H9 (cell line): ENCODE measurements at regions not wholly inside any gene's neighbourhood (a gene's known extent, or its start where the extent isn't known, plus 50 kb on each side); places are given as distances from the start of the nearest gene placed in this dataset.

Source experiments
- DNase-seq: peaks from one replicate; pipeline ENCODE4 v3.0.0-alpha.2; 2017
- H2AFZ ChIP-seq: one replicate; pipeline ENCODE4 v1.6.1; 2013; ENCODE audit warnings: mild to moderate bottlenecking, low read length, control low read depth, moderate library complexity
- H2AK5ac ChIP-seq: 2 replicates; pipeline ENCODE4 v1.6.1; 2013; ENCODE audit warnings: low read length, control low read depth, mixed read lengths; ENCODE audit not compliant: insufficient read length
- H2BK120ac ChIP-seq: one replicate; pipeline ENCODE4 v1.6.1; 2013; ENCODE audit warnings: low read depth, mild to moderate bottlenecking, low read length, control low read depth, inconsistent platforms; ENCODE audit not compliant: poor library complexity, severe bottlenecking
- H2BK12ac ChIP-seq: 2 replicates; pipeline ENCODE4 v1.6.1; 2013; ENCODE audit warnings: low read length, control low read depth, mixed read lengths, low read depth; ENCODE audit not compliant: insufficient read length
- H2BK15ac ChIP-seq: 2 replicates; pipeline ENCODE4 v1.6.1; 2013; ENCODE audit warnings: low read depth, low read length, control low read depth
- H2BK20ac ChIP-seq: one replicate; pipeline ENCODE4 v1.6.1; 2013; ENCODE audit warnings: low read depth, mild to moderate bottlenecking, low read length, control low read depth, inconsistent platforms; ENCODE audit not compliant: poor library complexity, severe bottlenecking
- H2BK5ac ChIP-seq: 2 replicates; pipeline ENCODE4 v1.6.1; 2013; ENCODE audit warnings: low read length, control low read depth, mixed read lengths; ENCODE audit not compliant: insufficient read length
- H3K14ac ChIP-seq: 2 replicates; pipeline ENCODE4 v1.6.1; 2013; ENCODE audit warnings: low read length, control low read depth; ENCODE audit not compliant: insufficient read depth
- H3K18ac ChIP-seq: 2 replicates; pipeline ENCODE4 v1.6.1; 2013; ENCODE audit warnings: low read depth, mild to moderate bottlenecking, mixed read lengths, low read length, control low read depth; ENCODE audit not compliant: insufficient read length
- H3K23ac ChIP-seq: 2 replicates; pipeline ENCODE4 v1.6.1; 2013; ENCODE audit warnings: low read length, control low read depth, mixed read lengths, low read depth; ENCODE audit not compliant: insufficient read length
- H3K23me2 ChIP-seq: 2 replicates; pipeline ENCODE4 v1.6.1; 2013; ENCODE audit warnings: low read depth, mild to moderate bottlenecking, mixed read lengths, low read length, control low read depth; ENCODE audit not compliant: insufficient read length, poor library complexity, severe bottlenecking
- H3K27ac ChIP-seq: 2 replicates; pipeline ENCODE4 v1.5.1; 2013; ENCODE audit warnings: low read length, control low read depth, mixed read lengths, low read depth; ENCODE audit not compliant: insufficient read length
- H3K27me3 ChIP-seq: 2 replicates; pipeline ENCODE4 v1.6.1; 2013; ENCODE audit warnings: low read length, control low read depth, inconsistent platforms; ENCODE audit not compliant: insufficient read depth
- H3K4ac ChIP-seq: 2 replicates; pipeline ENCODE4 v1.6.1; 2013; ENCODE audit warnings: low read depth, mild to moderate bottlenecking, control low read depth, inconsistent platforms, low read length, moderate library complexity
- H3K4me1 ChIP-seq: 2 replicates; pipeline ENCODE4 v1.6.1; 2013; ENCODE audit warnings: low read length, control low read depth, inconsistent platforms; ENCODE audit not compliant: insufficient read depth
- H3K4me2 ChIP-seq: 2 replicates; pipeline ENCODE4 v1.6.1; 2013; ENCODE audit warnings: low read length, control low read depth, mixed read lengths; ENCODE audit not compliant: insufficient read length, insufficient read depth
- H3K56ac ChIP-seq: 2 replicates; pipeline ENCODE4 v1.6.1; 2013; ENCODE audit warnings: low read depth, mild to moderate bottlenecking, mixed read lengths, low read length, control low read depth; ENCODE audit not compliant: insufficient read length
- H3K79me1 ChIP-seq: 2 replicates; pipeline ENCODE4 v1.6.1; 2013; ENCODE audit warnings: low read depth, mild to moderate bottlenecking, moderate library complexity, low read length, control low read depth, inconsistent platforms; ENCODE audit not compliant: insufficient read depth, poor library complexity, severe bottlenecking
- H3K79me2 ChIP-seq: 2 replicates; pipeline ENCODE4 v1.6.1; 2013; ENCODE audit warnings: low read length, control low read depth, inconsistent platforms; ENCODE audit not compliant: insufficient read depth
- H3K9ac ChIP-seq: 2 replicates; pipeline ENCODE4 v1.6.1; 2013; ENCODE audit warnings: low read length, control low read depth, mixed read lengths; ENCODE audit not compliant: insufficient read length; ENCODE audit errors: extremely low read depth
- H3K9me3 ChIP-seq: one replicate; pipeline ENCODE4 v1.6.1; 2013; ENCODE audit warnings: low read depth, low read length, inconsistent platforms; ENCODE audit not compliant: control insufficient read depth
- H3T11ph ChIP-seq: one replicate; pipeline ENCODE4 v1.6.1; 2013; ENCODE audit warnings: mild to moderate bottlenecking, low read length, control low read depth, inconsistent platforms
- H4K20me1 ChIP-seq: one replicate; pipeline ENCODE4 v1.6.1; 2013; ENCODE audit not compliant: control insufficient read depth, insufficient read length, insufficient read depth
- H4K5ac ChIP-seq: 2 replicates; pipeline ENCODE4 v1.6.1; 2013; ENCODE audit warnings: low read depth, mild to moderate bottlenecking, mixed read lengths, low read length, control low read depth; ENCODE audit not compliant: insufficient read length
- H4K8ac ChIP-seq: replicated peaks from 2 replicates; pipeline ENCODE4 v1.6.1; 2013; ENCODE audit warnings: low read length, control low read depth, mixed read lengths, low read depth; ENCODE audit not compliant: insufficient read length
- H4K91ac ChIP-seq: 2 replicates; pipeline ENCODE4 v1.6.1; 2013; ENCODE audit warnings: low read depth, mild to moderate bottlenecking, moderate library complexity, mixed read lengths, low read length, control low read depth; ENCODE audit not compliant: insufficient read length
- H3K27ac Mint-ChIP-seq, 3 experiments: 2 replicates in 2 of 3; 3 replicates in 1 of 3; pipeline ENCODE4 v1.8.0; 2020 to 2021; ENCODE audit warnings: mixed read lengths in 3 of 3, mild to moderate bottlenecking in 1 of 3, moderate library complexity in 1 of 3
- H3K27me3 Mint-ChIP-seq: 2 replicates; pipeline ENCODE4 v1.8.0; 2021; ENCODE audit warnings: low read depth, mild to moderate bottlenecking, moderate library complexity, mixed read lengths
- H3K36me3 Mint-ChIP-seq, 3 experiments: 2 replicates in 2 of 3; 3 replicates in 1 of 3; pipeline ENCODE4 v1.8.0; 2020 to 2021; ENCODE audit warnings: low read depth in 3 of 3, mixed read lengths in 3 of 3; ENCODE audit not compliant: insufficient read depth in 1 of 3
- H3K4me1 Mint-ChIP-seq, 2 experiments: 2 replicates each; pipeline ENCODE4 v1.8.0; 2020; ENCODE audit warnings: mixed read lengths in 2 of 2
- H3K4me3 Mint-ChIP-seq, 2 experiments: 2 replicates in 1 of 2; 3 replicates in 1 of 2; pipeline ENCODE4 v1.8.0; 2020 to 2021; ENCODE audit warnings: mild to moderate bottlenecking in 2 of 2, mixed read lengths in 2 of 2, moderate library complexity in 1 of 2
- H3K9me3 Mint-ChIP-seq, 2 experiments: 2 replicates in 1 of 2; 3 replicates in 1 of 2; pipeline ENCODE4 v1.8.0; 2020; ENCODE audit warnings: mild to moderate bottlenecking in 2 of 2, mixed read lengths in 2 of 2, moderate library complexity in 1 of 2
- WGBS: extraction: QIAGEN DNeasy Blood & Tissue Kit; methylation state at CpG from one replicate; pipeline ENCODE4 v1.1.7; 2013; ENCODE audit warnings: missing lambda C conversion rate, low lambda C conversion rate, mixed read lengths; ENCODE audit not compliant: insufficient read length; ENCODE audit errors: extremely low coverage; 5-methylcytosine and 5-hydroxymethylcytosine counted together
- TF ChIP-seq, protein P1 (sequence below): fragments of 200-600 bp; sonication (generic); conservative IDR thresholded peaks from 3 replicates; pipeline ENCODE4 v1.8.0; 2021; ENCODE audit warnings: antibody characterized with exemption, mild to moderate bottlenecking

DNA sequence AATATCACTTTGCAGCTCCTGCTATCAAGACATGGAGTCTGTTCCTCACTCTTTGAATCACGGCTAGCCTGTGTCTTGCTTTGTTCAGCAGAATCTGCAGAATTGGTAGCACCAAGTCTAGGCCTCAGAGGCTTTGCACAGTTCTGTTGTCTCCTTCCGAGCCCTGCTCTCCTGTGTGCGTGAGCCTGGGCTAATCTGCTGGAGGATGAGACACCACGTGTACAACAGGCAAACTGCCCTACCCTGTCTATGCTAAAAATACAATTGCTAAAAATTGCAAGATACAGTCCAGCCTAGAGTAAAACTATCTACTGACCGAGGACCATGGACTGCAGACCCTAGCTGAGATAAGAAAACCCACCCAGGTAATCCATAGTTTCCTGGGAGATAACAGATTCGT, 484.7 kb downstream of the NPIPA7 start:
- Histone ChIP-seq H3K23me2 (no peaks in the 10 kb centered on the region), H3K56ac (no peak overlapping the region), H4K5ac (no peak overlapping the region), H4K20me1 (no peaks in the 10 kb centered on the region), H2BK120ac (no peak overlapping the region), H3K14ac (no peak overlapping the region), H3K4me1 (peaks cover 7% of the 10 kb centered on the region), H4K91ac (no peak overlapping the region), H2AFZ (no peak overlapping the region), H3K27ac (no peak overlapping the region), H3K23ac (no peak overlapping the region), H2BK12ac (no peak overlapping the region), H2BK5ac (no peak overlapping the region), H3T11ph (no peak overlapping the region), H4K8ac (no peak overlapping the region), H3K79me1 (no peaks in the 10 kb centered on the region), H3K18ac (no peak overlapping the region), H3K4me2 (no peak overlapping the region), H3K27me3 (no peaks in the 10 kb centered on the region), H3K9me3 (no peaks in the 10 kb centered on the region), H2BK20ac (no peak overlapping the region), H3K9ac (no peak overlapping the region), H3K4ac (no peak overlapping the region), H2AK5ac (no peak overlapping the region), H3K79me2 (no peaks in the 10 kb centered on the region), H2BK15ac (no peak overlapping the region)
- Mint-ChIP-seq H3K4me3 (no peak overlapping the region), H3K36me3 (no peaks in the 10 kb centered on the region), H3K27ac (no peak overlapping the region), H3K4me1 (peaks cover 12 to 18% of the 10 kb centered on the region in 2 experiments), H3K27me3 (peaks cover 4% of the 10 kb centered on the region; the same call in 1 of the 2 replicates), H3K9me3 (0 out of 5 replicates have a peak, but pooled peaks cover 0 to 3% of the 10 kb centered on the region in 2 experiments)
- TF ChIP-seq, protein P1, sequence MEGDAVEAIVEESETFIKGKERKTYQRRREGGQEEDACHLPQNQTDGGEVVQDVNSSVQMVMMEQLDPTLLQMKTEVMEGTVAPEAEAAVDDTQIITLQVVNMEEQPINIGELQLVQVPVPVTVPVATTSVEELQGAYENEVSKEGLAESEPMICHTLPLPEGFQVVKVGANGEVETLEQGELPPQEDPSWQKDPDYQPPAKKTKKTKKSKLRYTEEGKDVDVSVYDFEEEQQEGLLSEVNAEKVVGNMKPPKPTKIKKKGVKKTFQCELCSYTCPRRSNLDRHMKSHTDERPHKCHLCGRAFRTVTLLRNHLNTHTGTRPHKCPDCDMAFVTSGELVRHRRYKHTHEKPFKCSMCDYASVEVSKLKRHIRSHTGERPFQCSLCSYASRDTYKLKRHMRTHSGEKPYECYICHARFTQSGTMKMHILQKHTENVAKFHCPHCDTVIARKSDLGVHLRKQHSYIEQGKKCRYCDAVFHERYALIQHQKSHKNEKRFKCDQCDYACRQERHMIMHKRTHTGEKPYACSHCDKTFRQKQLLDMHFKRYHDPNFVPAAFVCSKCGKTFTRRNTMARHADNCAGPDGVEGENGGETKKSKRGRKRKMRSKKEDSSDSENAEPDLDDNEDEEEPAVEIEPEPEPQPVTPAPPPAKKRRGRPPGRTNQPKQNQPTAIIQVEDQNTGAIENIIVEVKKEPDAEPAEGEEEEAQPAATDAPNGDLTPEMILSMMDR, result no peak
- DNase-seq, result no peak
- WGBS, result no CpG with 5 or more reads among the region's 6 CpGs
